ENCODE measurements at regions not wholly inside any gene's neighbourhood (a gene's known extent, or its start where the extent isn't known, plus 50 kb on each side); places are given as distances from the start of the nearest gene placed in this dataset.

DNA sequence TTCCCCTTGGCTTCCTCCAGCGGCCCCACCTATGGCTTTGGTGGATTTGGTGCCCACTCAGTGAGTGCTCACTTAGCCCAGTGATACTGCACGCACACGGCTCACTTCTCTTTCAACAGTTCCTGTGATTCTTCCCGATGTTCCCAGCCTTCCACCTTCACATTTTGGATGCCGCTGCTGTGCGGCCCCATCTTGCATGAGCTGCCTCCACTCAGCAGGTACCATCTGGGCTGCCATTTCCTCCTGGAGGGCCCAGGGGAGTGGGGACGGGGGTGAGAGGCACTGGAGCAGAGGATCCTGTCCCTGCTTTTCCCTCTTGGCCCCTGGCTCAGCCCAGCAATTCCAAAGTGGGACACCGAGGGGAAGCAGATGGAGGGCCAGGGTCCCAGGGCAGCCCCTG, 323.3 kb upstream of the ZNF32 start:
- no peak for DNase-seq (ENCODE audit: low spot score)

DNA sequence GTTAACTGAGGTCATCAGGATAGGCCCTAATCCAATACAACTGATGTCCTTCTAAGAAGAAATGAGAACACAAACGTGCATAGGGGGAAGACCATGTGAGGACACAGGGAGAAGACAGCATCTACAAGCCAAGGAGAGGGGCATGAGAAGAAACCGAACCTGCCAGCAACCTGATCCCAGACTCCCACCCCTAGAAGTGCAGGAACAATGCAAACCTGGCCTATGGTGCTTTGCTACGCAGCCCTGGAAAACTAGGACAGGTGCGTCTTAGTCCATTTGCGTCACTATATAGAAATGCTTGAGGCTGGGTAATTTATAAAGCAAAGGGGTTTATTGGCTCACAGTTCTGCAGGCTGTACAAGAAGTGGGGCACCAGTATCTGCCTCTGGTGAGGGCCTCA, 322.6 kb upstream of the ZNF32 start:
- DNase-seq (ENCODE audit: low spot score): no peak

GRCh38 chr10:43970717-43971116, 322.0 kb upstream of the ZNF32 start:
- DNase-seq (ENCODE audit: low spot score): no peak

GRCh38 chr10:43970018-43970698, 321.5 kb upstream of the ZNF32 start:
- no peak for DNase-seq (ENCODE audit: low spot score)

- DNase-seq (ENCODE audit: low spot score): no peak
Measured at GRCh38 chr10:43969506-43969905, 320.8 kb upstream of the ZNF32 start.

GRCh38 chr10:43968961-43969360, 320.3 kb upstream of the ZNF32 start:
- no peak for DNase-seq (ENCODE audit: low spot score)

- DNase-seq (ENCODE audit: low spot score): no peak
Measured at GRCh38 chr10:43968076-43968475, 319.4 kb upstream of the ZNF32 start.

- no peak for DNase-seq (ENCODE audit: low spot score)
Measured at GRCh38 chr10:43966571-43966965, 317.9 kb upstream of the ZNF32 start.

DNA sequence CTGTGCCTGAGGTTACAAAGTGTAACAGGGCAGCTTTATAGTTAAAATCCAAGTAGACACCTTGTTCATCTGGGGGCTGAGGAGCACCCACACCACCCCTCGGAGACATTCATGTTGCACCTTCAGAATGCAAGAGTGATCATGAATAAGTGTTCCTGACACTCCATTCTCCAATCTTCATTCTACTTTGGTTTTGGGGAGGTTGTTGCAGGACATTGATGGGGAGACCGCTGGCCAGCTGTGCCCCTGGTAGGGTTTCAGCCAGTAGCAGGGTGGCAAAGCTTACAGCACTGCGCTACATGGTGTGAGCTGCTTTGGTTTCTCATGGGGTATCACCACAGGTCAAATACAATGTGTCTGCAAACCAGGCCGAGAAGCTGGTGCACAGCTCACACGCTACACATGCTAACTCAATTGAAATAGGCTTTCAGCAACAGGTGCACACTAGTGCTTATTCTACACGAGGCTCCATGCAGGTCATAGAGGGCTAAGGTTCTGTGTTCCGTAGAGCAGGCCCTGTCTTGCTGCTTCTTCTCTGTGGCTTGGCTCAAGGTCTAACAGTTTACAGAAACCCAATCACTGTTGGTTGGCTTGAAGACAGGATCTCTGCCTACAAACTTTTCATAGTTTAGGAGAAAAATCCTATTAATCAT, 317.4 kb upstream of the ZNF32 start:
- no peak for DNase-seq (ENCODE audit: low spot score)

DNA sequence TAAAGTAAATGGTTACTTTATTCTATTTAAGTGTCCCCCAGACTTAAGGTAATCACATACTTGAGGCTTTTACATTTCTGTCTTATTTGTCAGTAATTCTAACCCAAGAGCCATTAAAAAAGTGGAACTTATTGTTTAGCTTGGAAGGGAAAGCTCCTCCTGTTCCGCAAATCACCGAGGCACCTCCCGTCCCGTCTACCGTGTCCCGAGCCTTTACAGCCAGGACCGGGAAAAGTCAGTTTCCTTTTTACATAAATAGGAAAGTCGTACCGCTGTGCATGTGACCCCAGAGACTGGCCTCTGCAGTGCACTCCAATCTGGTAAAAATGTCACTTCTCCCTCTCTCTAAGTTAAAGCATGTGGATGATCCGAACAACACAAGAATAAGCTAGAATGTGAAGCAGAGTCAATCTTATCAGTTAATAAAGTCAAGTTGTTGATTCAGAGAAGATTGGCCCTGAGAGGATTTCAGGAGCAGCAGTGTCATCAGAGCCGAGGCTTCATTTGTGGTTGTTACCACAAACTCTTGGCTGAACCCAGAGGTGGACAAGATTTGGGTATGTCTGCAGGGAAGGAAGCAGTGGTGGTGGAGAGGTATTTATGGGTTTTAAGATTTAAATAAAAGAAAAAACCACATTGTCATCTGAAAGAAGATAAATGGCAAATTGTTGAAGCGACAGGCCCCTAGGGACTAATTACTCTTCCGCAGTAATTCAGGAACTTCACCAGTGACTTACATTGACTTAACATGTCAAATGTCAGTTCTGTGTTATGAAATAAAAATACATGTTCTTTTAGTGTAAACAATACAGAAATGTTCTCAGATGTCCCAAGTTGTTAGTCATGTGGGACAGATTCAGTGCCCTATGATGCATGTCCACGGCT, 316.6 kb upstream of the ZNF32 start:
- DNase-seq (ENCODE audit: low spot score): no peak

GRCh38 chr10:43964486-43964885, 315.8 kb upstream of the ZNF32 start:
- no peak for DNase-seq (ENCODE audit: low spot score)

DNA sequence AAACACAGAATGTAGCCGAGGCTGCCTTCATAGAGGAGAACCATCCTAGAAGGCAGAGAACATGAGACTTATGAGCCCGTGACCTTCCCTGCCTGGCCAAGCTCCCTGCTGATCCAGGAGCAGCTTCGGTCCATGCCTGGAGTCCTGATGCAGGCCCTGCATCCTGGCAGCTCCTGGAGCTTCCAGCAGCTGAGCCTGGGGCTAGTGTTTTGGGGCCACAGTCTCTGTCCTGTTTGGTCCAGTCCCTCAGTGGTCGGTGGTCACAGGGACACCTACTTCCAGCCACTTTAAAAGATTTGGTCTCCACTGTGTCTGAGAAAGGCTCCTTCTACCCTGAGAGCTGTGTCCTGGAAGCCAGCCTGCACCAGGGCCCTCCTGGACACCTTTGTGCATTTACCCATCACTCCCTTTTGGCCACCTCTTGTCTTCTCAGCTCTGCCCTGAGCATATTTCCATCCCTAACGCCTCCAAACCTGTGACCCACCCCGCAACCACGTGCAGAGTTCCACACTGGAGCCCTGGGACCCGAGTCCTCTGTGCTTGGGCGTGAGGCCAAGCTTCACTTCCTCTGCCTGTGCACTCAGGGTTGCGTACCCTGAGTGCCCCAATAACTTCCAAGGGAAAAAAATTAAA, 315.2 kb upstream of the ZNF32 start:
- no peak for DNase-seq (ENCODE audit: low spot score)

DNA sequence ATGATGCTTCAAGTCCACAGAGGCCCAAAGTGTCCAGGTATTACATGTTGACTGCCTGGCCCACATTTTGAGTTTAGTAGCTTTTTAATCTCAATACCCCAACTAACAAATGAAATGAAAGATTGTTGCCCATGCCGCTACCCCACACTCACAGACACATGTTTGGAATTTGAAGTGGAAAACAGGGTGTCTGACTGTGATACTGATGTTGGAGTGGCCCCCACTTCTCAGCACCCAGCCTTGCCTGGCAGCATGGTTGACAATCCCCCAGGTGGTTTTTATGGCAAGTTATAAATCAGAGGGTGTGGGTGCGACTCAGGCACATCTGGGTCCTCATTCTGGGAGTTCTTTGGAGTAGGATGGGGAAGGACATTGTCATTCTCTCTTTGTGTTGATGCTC, 314.7 kb upstream of the ZNF32 start:
- DNase-seq (ENCODE audit: low spot score): no peak

- no peak for DNase-seq (ENCODE audit: low spot score)
Measured at GRCh38 chr10:43962346-43963191, 313.9 kb upstream of the ZNF32 start.

- no peak for DNase-seq (ENCODE audit: low spot score)
Measured at GRCh38 chr10:43961523-43962345, 313.1 kb upstream of the ZNF32 start.

GRCh38 chr10:43960981-43961380, 312.3 kb upstream of the ZNF32 start:
- no peak for DNase-seq (ENCODE audit: low spot score)

- DNase-seq (ENCODE audit: low spot score): no peak
Measured at GRCh38 chr10:43960477-43960876, 311.8 kb upstream of the ZNF32 start.

GRCh38 chr10:43960135-43960415, 311.4 kb upstream of the ZNF32 start:
- DNase-seq (ENCODE audit: low spot score): no peak

- no peak for DNase-seq (ENCODE audit: low spot score)
Measured at GRCh38 chr10:43959364-43960134, 310.9 kb upstream of the ZNF32 start.

- no peak for DNase-seq (ENCODE audit: low spot score)
Measured at GRCh38 chr10:43958964-43959363, 310.3 kb upstream of the ZNF32 start.

Measured in CD4-positive, alpha-beta T cell treated with Interleukin-6 at 100 ng/mL for 8 hours (primary cell).